CD8-positive, alpha-beta memory T cell (primary cell): ENCODE measurements at regions not wholly inside any gene's neighbourhood (a gene's known extent, or its start where the extent isn't known, plus 50 kb on each side); places are given as distances from the start of the nearest gene placed in this dataset.
A peak's percentile ranks its signal among the peaks of the same experiment; 100 is the strongest.

Experiments
- CTCF ChIA-PET: fragments of 350-600 bp; sonication (Branson Sonifier 250); formaldehyde crosslinking; loops from one replicate; lab custom pipeline; 2021; ENCODE audit warnings: antibody characterized with exemption; lab: Charles Lee
- POLR2A ChIA-PET: fragments of 350-600 bp; sonication (Branson Sonifier 250); formaldehyde crosslinking; loops from one replicate; lab custom pipeline; 2021; ENCODE audit warnings: antibody characterized with exemption; lab: Charles Lee
- DNase-seq, 5 donors: peaks; one replicate each; pipeline versions ENCODE4 v3.0.0 to v3.0.0-alpha.2; 2020 to 2022; ENCODE audit warnings: mixed read lengths in 1 of 5
- H3K27ac ChIP-seq: one replicate; pipeline ENCODE4 v1.7.0; 2013; ENCODE audit warnings: low read depth, mild to moderate bottlenecking, low read length, moderate library complexity
- H3K27me3 ChIP-seq: 2 replicates; pipeline ENCODE4 v1.7.0; 2013; ENCODE audit warnings: low read length, mild to moderate bottlenecking; ENCODE audit not compliant: insufficient read depth, poor library complexity, severe bottlenecking
- H3K36me3 ChIP-seq: 2 replicates; pipeline ENCODE4 v1.7.0; 2013; ENCODE audit warnings: mild to moderate bottlenecking, low read length, moderate library complexity; ENCODE audit not compliant: insufficient read depth
- H3K4me1 ChIP-seq: 2 replicates; pipeline ENCODE4 v1.7.0; 2013; ENCODE audit warnings: mild to moderate bottlenecking, low read length, moderate library complexity; ENCODE audit not compliant: insufficient read depth
- H3K4me3 ChIP-seq: 2 replicates; pipeline ENCODE4 v1.7.0; 2013; ENCODE audit warnings: mild to moderate bottlenecking, low read length
- H3K9me3 ChIP-seq: 2 replicates; pipeline ENCODE4 v1.7.0; 2013; ENCODE audit warnings: mild to moderate bottlenecking, low read length
- H3K27ac Mint-ChIP-seq, 8 donors: one replicate each; pipeline ENCODE4 v1.8.0; 2020 to 2021; ENCODE audit warnings: mixed read lengths in 8 of 8, mild to moderate bottlenecking in 6 of 8, inconsistent platforms in 3 of 8, moderate library complexity in 3 of 8
- H3K27me3 Mint-ChIP-seq, 2 donors: one replicate each; pipeline ENCODE4 v1.8.0; 2020 to 2021; ENCODE audit warnings: mixed read lengths in 2 of 2, mild to moderate bottlenecking in 1 of 2, moderate library complexity in 1 of 2
- H3K36me3 Mint-ChIP-seq, 3 donors: one replicate each; pipeline ENCODE4 v1.8.0; 2020 to 2021; ENCODE audit warnings: mixed read lengths in 3 of 3, inconsistent platforms in 1 of 3, mild to moderate bottlenecking in 1 of 3
- H3K4me1 Mint-ChIP-seq, 3 donors: one replicate each; pipeline ENCODE4 v1.8.0; 2020 to 2021; ENCODE audit warnings: mixed read lengths in 3 of 3, inconsistent platforms in 1 of 3, mild to moderate bottlenecking in 1 of 3
- H3K4me3 Mint-ChIP-seq, 7 donors: one replicate each; pipeline ENCODE4 v1.8.0; 2020 to 2021; ENCODE audit warnings: mixed read lengths in 7 of 7, mild to moderate bottlenecking in 6 of 7, moderate library complexity in 4 of 7, inconsistent platforms in 2 of 7
- H3K9me3 Mint-ChIP-seq, 5 donors: one replicate each; pipeline ENCODE4 v1.8.0; 2020 to 2022; ENCODE audit warnings: mixed read lengths in 5 of 5, mild to moderate bottlenecking in 3 of 5, moderate library complexity in 2 of 5, inconsistent platforms in 1 of 5

GRCh38 chrX:119999087-119999634 lies 55.6 kb upstream of the NKAP start:
- ChIA-PET CTCF (no interaction called here), POLR2A (interaction anchor here (0.8 kb wide), 1 partner anchor 18 kb away, joined by 6 read pairs; no protein-coding TSS in a partner anchor)
- Histone ChIP-seq H3K4me1 (no peaks in the 10 kb centered on the region), H3K4me3 (no peak overlapping the region), H3K27ac (no peak overlapping the region), H3K9me3 (no peaks in the 10 kb centered on the region), H3K36me3 (no peaks in the 10 kb centered on the region), H3K27me3 (peaks cover 23% of the 10 kb centered on the region)
- Mint-ChIP-seq H3K9me3 (no peaks in the 10 kb centered on the region), H3K4me1 (peaks cover 5 to 21% (median 13%) of the 10 kb centered on the region in 3 donors), H3K4me3 (peak overlapping the region in 2 of 7 donors; percentile 19 to 49), H3K36me3 (no peaks in the 10 kb centered on the region), H3K27me3 (peaks cover 62 to 72% of the 10 kb centered on the region in 2 donors), H3K27ac (no peak overlapping the region)
- DNase-seq: no peak

- no peaks in the 10 kb centered on the region for H3K36me3 ChIP-seq
- peaks cover 66 to 75% of the 10 kb centered on the region in 2 donors for H3K27me3 Mint-ChIP-seq
- peaks cover 34% of the 10 kb centered on the region for H3K27me3 ChIP-seq
- no peak overlapping the region for H3K27ac Mint-ChIP-seq
- no peak overlapping the region for H3K4me3 Mint-ChIP-seq
- H3K9me3 Mint-ChIP-seq: no peaks in the 10 kb centered on the region
- POLR2A ChIA-PET: no interaction called here
- no peaks in the 10 kb centered on the region for H3K36me3 Mint-ChIP-seq
- H3K4me1 Mint-ChIP-seq: peaks cover 5 to 21% (median 13%) of the 10 kb centered on the region in 3 donors
- DNase-seq: no peak
- H3K4me1 ChIP-seq: no peaks in the 10 kb centered on the region
- no peak overlapping the region for H3K27ac ChIP-seq
- H3K4me3 ChIP-seq: no peak overlapping the region
- H3K9me3 ChIP-seq: no peaks in the 10 kb centered on the region
- CTCF ChIA-PET: no interaction called here
These were observed 54.0 kb upstream of the NKAP start for GRCh38 chrX:119997570-119997969.

GRCh38 chrX:119996600-119997524 lies 53.3 kb upstream of the NKAP start:
- H3K4me1 Mint-ChIP-seq: peaks cover 5 to 22% (median 13%) of the 10 kb centered on the region in 3 donors
- no peaks in the 10 kb centered on the region for H3K36me3 ChIP-seq
- ChIA-PET CTCF (no interaction called here), POLR2A (no interaction called here)
- no peak for DNase-seq
- H3K36me3 Mint-ChIP-seq: no peaks in the 10 kb centered on the region
- H3K9me3 Mint-ChIP-seq: no peaks in the 10 kb centered on the region
- H3K27ac Mint-ChIP-seq: no peak overlapping the region
- no peak overlapping the region for H3K4me3 ChIP-seq
- no peak overlapping the region for H3K4me3 Mint-ChIP-seq
- no peaks in the 10 kb centered on the region for H3K4me1 ChIP-seq
- H3K9me3 ChIP-seq: no peaks in the 10 kb centered on the region
- peaks cover 38% of the 10 kb centered on the region for H3K27me3 ChIP-seq
- peaks cover 66 to 77% of the 10 kb centered on the region in 2 donors for H3K27me3 Mint-ChIP-seq
- H3K27ac ChIP-seq: no peak overlapping the region

GRCh38 chrX:119996069-119996468 lies 52.5 kb upstream of the NKAP start:
- no peak overlapping the region for H3K27ac ChIP-seq
- H3K27ac Mint-ChIP-seq: no peak overlapping the region
- peaks cover 5 to 28% (median 11%) of the 10 kb centered on the region in 3 donors for H3K4me1 Mint-ChIP-seq
- H3K4me1 ChIP-seq: no peaks in the 10 kb centered on the region
- H3K4me3 ChIP-seq: no peak overlapping the region
- H3K27me3 Mint-ChIP-seq: peaks cover 67 to 80% of the 10 kb centered on the region in 2 donors
- no peak overlapping the region for H3K4me3 Mint-ChIP-seq
- DNase-seq: no peak
- no peaks in the 10 kb centered on the region for H3K9me3 ChIP-seq
- ChIA-PET CTCF (no interaction called here), POLR2A (no interaction called here)
- H3K36me3 Mint-ChIP-seq: no peaks in the 10 kb centered on the region
- H3K27me3 ChIP-seq: peaks cover 43% of the 10 kb centered on the region
- no peaks in the 10 kb centered on the region for H3K9me3 Mint-ChIP-seq
- H3K36me3 ChIP-seq: no peaks in the 10 kb centered on the region
